OCI-LY3 (cell line): ENCODE measurements at regions not wholly inside any gene's neighbourhood (a gene's known extent, or its start where the extent isn't known, plus 50 kb on each side); places are given as distances from the start of the nearest gene placed in this dataset.

Experiments used
- CTCF ChIP-seq: fragments of 200-600, 300-600 bp; sonication (generic); IDR thresholded peaks from 2 replicates; pipeline ENCODE4 v1.5.1; 2014; ENCODE audit warnings: antibody characterized with exemption, low read length, low read depth
- EZH2phosphoT487 ChIP-seq: fragments of 200-600 bp; shearing (Covaris generic); IDR thresholded peaks from 2 replicates; pipeline ENCODE4 v1.6.1; 2018; ENCODE audit warnings: antibody characterized with exemption, mixed run types, low read depth

GRCh38 chr4:175418516-175418915 is 393.5 kb downstream of the GPM6A start:
- TF ChIP-seq CTCF (no peak), EZH2phosphoT487 (no peak)
